ENCODE measurements at regions not wholly inside any gene's neighbourhood (a gene's known extent, or its start where the extent isn't known, plus 50 kb on each side); places are given as distances from the start of the nearest gene placed in this dataset.

GRCh38 chr2:114113518-114113917 lies 223.6 kb downstream of the ACTR3 start:
- DNase-seq, result no peak
- 82% methylated on average over 5 of the region's 6 CpGs for WGBS (ENCODE audit: insufficient coverage)
- Histone ChIP-seq H3K27me3 (replicated peaks in 2 of 5; ENCODE audit: control insufficient read depth in 4 of 5, insufficient read depth in 5 of 5, low read length in 4 of 5) (no peaks in the 10 kb centered on the region), H3K4me3 (ENCODE audit: control insufficient read depth in 1 of 7, extremely low read depth in 1 of 7, insufficient read depth in 4 of 7, low read depth in 2 of 7, low read length in 6 of 7) (no peak overlapping the region), H3K4me1 (ENCODE audit: control extremely low read depth in 1 of 4, control insufficient read depth in 4 of 4, insufficient read depth in 4 of 4, low read length in 3 of 4) (no peaks in the 10 kb centered on the region), H3K36me3 (ENCODE audit: control insufficient read depth in 4 of 4, insufficient read depth in 4 of 4, low read length in 3 of 4) (no peaks in the 10 kb centered on the region), H3K9me3 (ENCODE audit: control extremely low read depth in 1 of 5, control insufficient read depth in 4 of 5, insufficient read depth in 2 of 5, low read depth in 1 of 5, low read length in 4 of 5) (no peaks in the 10 kb centered on the region), H3K27ac (ENCODE audit: insufficient read depth in 1 of 2, low read depth in 1 of 2, low read length in 2 of 2, poor library complexity in 1 of 2, severe bottlenecking in 2 of 2) (no peak overlapping the region)
- CTCF ChIA-PET, result no interaction called here
- POLR2A ChIA-PET, result no interaction called here

GRCh38 chr2:114118088-114118487 lies 228.2 kb downstream of the ACTR3 start:
- no peak overlapping the region for H3K4me3 ChIP-seq (ENCODE audit: control insufficient read depth in 1 of 7, extremely low read depth in 1 of 7, insufficient read depth in 4 of 7, low read depth in 2 of 7, low read length in 6 of 7)
- no peak for DNase-seq
- no peaks in the 10 kb centered on the region for H3K4me1 ChIP-seq (ENCODE audit: control extremely low read depth in 1 of 4, control insufficient read depth in 4 of 4, insufficient read depth in 4 of 4, low read length in 3 of 4)
- no peaks in the 10 kb centered on the region for H3K36me3 ChIP-seq (ENCODE audit: control insufficient read depth in 4 of 4, insufficient read depth in 4 of 4, low read length in 3 of 4)
- peaks cover 0 to 2% (median 0%) of the 10 kb centered on the region in 5 experiments for H3K27me3 ChIP-seq (replicated peaks in 2 of 5; ENCODE audit: control insufficient read depth in 4 of 5, insufficient read depth in 5 of 5, low read length in 4 of 5)
- H3K9me3 ChIP-seq (ENCODE audit: control extremely low read depth in 1 of 5, control insufficient read depth in 4 of 5, insufficient read depth in 2 of 5, low read depth in 1 of 5, low read length in 4 of 5), result no peaks in the 10 kb centered on the region
- no peak overlapping the region for H3K27ac ChIP-seq (ENCODE audit: insufficient read depth in 1 of 2, low read depth in 1 of 2, low read length in 2 of 2, poor library complexity in 1 of 2, severe bottlenecking in 2 of 2)
- 80% methylated on average over 2 of the region's 2 CpGs for WGBS (ENCODE audit: insufficient coverage)
- ChIA-PET POLR2A (no interaction called here), CTCF (no interaction called here)

DNA sequence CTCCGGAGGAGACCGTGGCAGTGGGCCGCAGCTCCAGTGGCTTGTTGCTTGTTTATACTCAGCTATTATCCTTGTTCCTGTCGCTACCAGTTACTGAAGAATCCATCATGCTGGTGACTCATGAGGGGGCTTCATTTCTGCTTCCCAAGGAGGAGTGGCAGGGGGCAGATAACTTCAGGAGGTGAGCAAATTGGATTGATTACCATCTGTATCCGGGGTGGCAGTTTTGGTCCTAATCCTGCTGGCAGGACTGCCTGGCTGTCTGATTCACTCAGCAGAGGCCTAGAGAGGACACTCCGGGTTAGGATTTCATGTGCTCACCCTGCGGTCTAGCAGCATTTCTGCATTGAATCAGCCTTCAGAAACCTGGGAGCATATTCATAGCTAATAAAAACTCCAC lies 230.0 kb downstream of the ACTR3 start:
- H3K27me3 ChIP-seq (replicated peaks in 2 of 5; ENCODE audit: control insufficient read depth in 4 of 5, insufficient read depth in 5 of 5, low read length in 4 of 5), result peaks cover 0 to 2% (median 0%) of the 10 kb centered on the region in 5 experiments
- no peaks in the 10 kb centered on the region for H3K4me1 ChIP-seq (ENCODE audit: control extremely low read depth in 1 of 4, control insufficient read depth in 4 of 4, insufficient read depth in 4 of 4, low read length in 3 of 4)
- ChIA-PET CTCF (interaction anchor here (1.2 kb wide), 1 partner anchor 9 kb away, joined by 4 read pairs; no protein-coding TSS in a partner anchor), POLR2A (no interaction called here)
- WGBS (ENCODE audit: insufficient coverage), result 97% methylated on average over 4 of the region's 7 CpGs
- no peak for DNase-seq
- no peaks in the 10 kb centered on the region for H3K36me3 ChIP-seq (ENCODE audit: control insufficient read depth in 4 of 4, insufficient read depth in 4 of 4, low read length in 3 of 4)
- H3K27ac ChIP-seq (ENCODE audit: insufficient read depth in 1 of 2, low read depth in 1 of 2, low read length in 2 of 2, poor library complexity in 1 of 2, severe bottlenecking in 2 of 2), result no peak overlapping the region
- H3K9me3 ChIP-seq (ENCODE audit: control extremely low read depth in 1 of 5, control insufficient read depth in 4 of 5, insufficient read depth in 2 of 5, low read depth in 1 of 5, low read length in 4 of 5), result no peaks in the 10 kb centered on the region
- H3K4me3 ChIP-seq (ENCODE audit: control insufficient read depth in 1 of 7, extremely low read depth in 1 of 7, insufficient read depth in 4 of 7, low read depth in 2 of 7, low read length in 6 of 7), result no peak overlapping the region

DNA sequence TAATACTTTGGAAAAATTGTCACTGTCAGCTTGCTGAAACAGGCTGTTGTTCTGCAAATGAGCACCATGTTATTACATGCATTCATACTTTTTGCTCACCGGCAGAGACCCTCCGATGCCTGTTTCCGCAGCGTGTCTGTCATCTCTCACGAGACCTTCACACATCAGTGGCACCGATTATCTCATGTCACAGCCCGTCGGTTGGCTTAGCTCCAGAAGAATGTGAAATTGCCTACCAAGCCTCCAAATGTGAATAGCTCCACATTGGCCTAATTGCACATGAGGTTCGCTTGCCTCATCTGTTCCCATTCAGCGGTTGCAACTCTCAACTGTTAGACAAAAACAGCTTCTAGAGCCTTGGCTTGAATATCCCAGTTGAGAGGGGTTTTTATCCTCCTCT lies 233.0 kb downstream of the ACTR3 start:
- 94% methylated on average over 10 of the region's 10 CpGs for WGBS (ENCODE audit: insufficient coverage)
- no peak for DNase-seq
- CTCF ChIA-PET, result no interaction called here

GRCh38 chr2:114123925-114124324 lies 234.0 kb downstream of the ACTR3 start:
- Histone ChIP-seq H3K27ac (ENCODE audit: insufficient read depth in 1 of 2, low read depth in 1 of 2, low read length in 2 of 2, poor library complexity in 1 of 2, severe bottlenecking in 2 of 2) (no peak overlapping the region), H3K4me3 (ENCODE audit: control insufficient read depth in 1 of 7, extremely low read depth in 1 of 7, insufficient read depth in 4 of 7, low read depth in 2 of 7, low read length in 6 of 7) (no peak overlapping the region), H3K9me3 (ENCODE audit: control extremely low read depth in 1 of 5, control insufficient read depth in 4 of 5, insufficient read depth in 2 of 5, low read depth in 1 of 5, low read length in 4 of 5) (no peaks in the 10 kb centered on the region), H3K4me1 (ENCODE audit: control extremely low read depth in 1 of 4, control insufficient read depth in 4 of 4, insufficient read depth in 4 of 4, low read length in 3 of 4) (no peaks in the 10 kb centered on the region), H3K36me3 (ENCODE audit: control insufficient read depth in 4 of 4, insufficient read depth in 4 of 4, low read length in 3 of 4) (no peaks in the 10 kb centered on the region), H3K27me3 (replicated peaks in 2 of 5; ENCODE audit: control insufficient read depth in 4 of 5, insufficient read depth in 5 of 5, low read length in 4 of 5) (peaks cover 0 to 2% (median 0%) of the 10 kb centered on the region in 5 experiments)
- ChIA-PET POLR2A (no interaction called here), CTCF (no interaction called here)
- 65% methylated on average over 2 of the region's 3 CpGs for WGBS (ENCODE audit: insufficient coverage)
- no peak for DNase-seq

More for the DNA sequence above, 233.0 kb downstream of the ACTR3 start:
- Histone ChIP-seq H3K36me3 (ENCODE audit: control insufficient read depth in 4 of 4, insufficient read depth in 4 of 4, low read length in 3 of 4) (no peaks in the 10 kb centered on the region), H3K9me3 (ENCODE audit: control extremely low read depth in 1 of 5, control insufficient read depth in 4 of 5, insufficient read depth in 2 of 5, low read depth in 1 of 5, low read length in 4 of 5) (no peaks in the 10 kb centered on the region), H3K27ac (ENCODE audit: insufficient read depth in 1 of 2, low read depth in 1 of 2, low read length in 2 of 2, poor library complexity in 1 of 2, severe bottlenecking in 2 of 2) (no peak overlapping the region), H3K27me3 (replicated peaks in 2 of 5; ENCODE audit: control insufficient read depth in 4 of 5, insufficient read depth in 5 of 5, low read length in 4 of 5) (peaks cover 0 to 2% (median 0%) of the 10 kb centered on the region in 5 experiments), H3K4me3 (ENCODE audit: control insufficient read depth in 1 of 7, extremely low read depth in 1 of 7, insufficient read depth in 4 of 7, low read depth in 2 of 7, low read length in 6 of 7) (no peak overlapping the region), H3K4me1 (ENCODE audit: control extremely low read depth in 1 of 4, control insufficient read depth in 4 of 4, insufficient read depth in 4 of 4, low read length in 3 of 4) (no peaks in the 10 kb centered on the region)
- POLR2A ChIA-PET, result no interaction called here

GRCh38 chr2:114127372-114127771 lies 237.5 kb downstream of the ACTR3 start:
- H3K36me3 ChIP-seq (ENCODE audit: control insufficient read depth in 4 of 4, insufficient read depth in 4 of 4, low read length in 3 of 4), result no peaks in the 10 kb centered on the region
- no peaks in the 10 kb centered on the region for H3K9me3 ChIP-seq (ENCODE audit: control extremely low read depth in 1 of 5, control insufficient read depth in 4 of 5, insufficient read depth in 2 of 5, low read depth in 1 of 5, low read length in 4 of 5)
- ChIA-PET POLR2A (no interaction called here), CTCF (no interaction called here)
- no peak overlapping the region for H3K27ac ChIP-seq (ENCODE audit: insufficient read depth in 1 of 2, low read depth in 1 of 2, low read length in 2 of 2, poor library complexity in 1 of 2, severe bottlenecking in 2 of 2)
- H3K27me3 ChIP-seq (replicated peaks in 2 of 5; ENCODE audit: control insufficient read depth in 4 of 5, insufficient read depth in 5 of 5, low read length in 4 of 5), result peaks cover 0 to 1% (median 0%) of the 10 kb centered on the region in 5 experiments
- WGBS (ENCODE audit: insufficient coverage), result 86% methylated on average over 1 of the region's 2 CpGs
- no peak for DNase-seq
- H3K4me3 ChIP-seq (ENCODE audit: control insufficient read depth in 1 of 7, extremely low read depth in 1 of 7, insufficient read depth in 4 of 7, low read depth in 2 of 7, low read length in 6 of 7), result no peak overlapping the region
- H3K4me1 ChIP-seq (ENCODE audit: control extremely low read depth in 1 of 4, control insufficient read depth in 4 of 4, insufficient read depth in 4 of 4, low read length in 3 of 4), result no peaks in the 10 kb centered on the region

GRCh38 chr2:114128263-114128662 lies 238.4 kb downstream of the ACTR3 start:
- DNase-seq, result no peak
- Histone ChIP-seq H3K27me3 (replicated peaks in 2 of 5; ENCODE audit: control insufficient read depth in 4 of 5, insufficient read depth in 5 of 5, low read length in 4 of 5) (peaks cover 0 to 1% (median 0%) of the 10 kb centered on the region in 5 experiments), H3K27ac (ENCODE audit: insufficient read depth in 1 of 2, low read depth in 1 of 2, low read length in 2 of 2, poor library complexity in 1 of 2, severe bottlenecking in 2 of 2) (no peak overlapping the region), H3K4me1 (ENCODE audit: control extremely low read depth in 1 of 4, control insufficient read depth in 4 of 4, insufficient read depth in 4 of 4, low read length in 3 of 4) (no peaks in the 10 kb centered on the region), H3K4me3 (ENCODE audit: control insufficient read depth in 1 of 7, extremely low read depth in 1 of 7, insufficient read depth in 4 of 7, low read depth in 2 of 7, low read length in 6 of 7) (no peak overlapping the region), H3K9me3 (ENCODE audit: control extremely low read depth in 1 of 5, control insufficient read depth in 4 of 5, insufficient read depth in 2 of 5, low read depth in 1 of 5, low read length in 4 of 5) (no peaks in the 10 kb centered on the region), H3K36me3 (ENCODE audit: control insufficient read depth in 4 of 4, insufficient read depth in 4 of 4, low read length in 3 of 4) (no peaks in the 10 kb centered on the region)
- 100% methylated on average over 2 of the region's 3 CpGs for WGBS (ENCODE audit: insufficient coverage)
- CTCF ChIA-PET, result interaction anchor here (1.0 kb wide), 1 partner anchor 9 kb away, joined by 4 read pairs; no protein-coding TSS in a partner anchor
- POLR2A ChIA-PET, result no interaction called here

Measured in common myeloid progenitor, CD34-positive (primary cell).